ENCODE measurements at regions not wholly inside any gene's neighbourhood (a gene's known extent, or its start where the extent isn't known, plus 50 kb on each side); places are given as distances from the start of the nearest gene placed in this dataset.

DNA sequence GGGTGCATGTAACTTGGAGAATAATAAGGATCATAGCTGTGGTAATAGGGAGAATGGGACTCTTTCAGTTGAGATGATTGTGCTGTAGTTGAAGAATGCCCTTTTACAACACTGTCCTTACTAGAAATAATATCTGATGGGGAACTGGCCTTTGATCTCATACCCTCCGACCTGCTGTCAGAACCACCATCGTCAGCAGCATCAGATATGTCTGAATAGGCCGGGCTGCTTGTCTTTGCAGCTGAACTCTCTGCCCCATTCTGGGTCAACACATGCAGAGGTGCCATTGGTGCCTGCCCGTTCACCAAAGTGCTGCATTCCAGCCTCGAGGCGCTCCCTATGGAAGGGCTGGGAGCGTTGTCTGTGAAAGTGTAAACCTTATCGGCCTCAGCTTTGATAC lies 99.1 kb downstream of the ZNF608 start:
- no peak for DNase-seq (ENCODE audit: low read depth, low spot score)

DNA sequence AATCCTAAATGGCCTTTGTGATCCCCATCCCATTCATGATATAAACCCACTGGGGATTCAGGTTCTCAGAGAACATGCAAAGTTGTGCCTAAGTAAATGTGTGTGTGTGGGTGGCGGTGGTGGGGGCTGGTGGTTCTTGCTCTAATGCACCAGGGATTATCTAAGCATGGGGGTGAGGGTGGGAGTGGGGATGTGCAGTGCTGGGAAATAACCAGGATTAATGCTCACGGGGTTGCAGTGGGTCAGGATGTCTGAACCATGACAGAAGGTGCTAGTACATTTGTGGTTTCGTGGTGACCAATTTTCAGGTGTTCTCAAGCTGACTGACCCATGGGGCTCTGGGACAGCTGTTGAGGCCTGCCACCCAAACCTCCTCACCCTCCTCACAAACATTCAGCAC lies 101.0 kb downstream of the ZNF608 start:
- DNase-seq (ENCODE audit: low read depth, low spot score) = no peak

DNA sequence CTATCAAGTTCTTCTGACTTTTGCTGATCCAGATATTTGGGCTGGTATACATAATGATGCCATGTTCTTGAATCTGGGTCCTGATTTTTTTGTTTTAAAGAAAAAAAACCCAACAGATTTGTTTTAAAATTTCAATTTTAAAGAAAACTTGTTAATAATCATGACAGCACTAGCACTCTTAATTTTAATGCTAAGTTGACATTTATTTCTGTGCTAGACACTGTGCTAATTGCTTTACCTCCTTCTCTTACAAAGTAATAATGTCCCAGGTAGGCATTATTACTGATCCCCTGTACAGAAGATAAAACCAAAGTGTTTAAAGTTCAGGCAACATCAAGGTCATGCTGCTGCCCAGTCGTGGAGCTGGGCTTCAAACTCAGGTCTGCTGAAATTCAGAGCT lies 101.9 kb downstream of the ZNF608 start:
- no peak for DNase-seq (ENCODE audit: low read depth, low spot score)

DNA sequence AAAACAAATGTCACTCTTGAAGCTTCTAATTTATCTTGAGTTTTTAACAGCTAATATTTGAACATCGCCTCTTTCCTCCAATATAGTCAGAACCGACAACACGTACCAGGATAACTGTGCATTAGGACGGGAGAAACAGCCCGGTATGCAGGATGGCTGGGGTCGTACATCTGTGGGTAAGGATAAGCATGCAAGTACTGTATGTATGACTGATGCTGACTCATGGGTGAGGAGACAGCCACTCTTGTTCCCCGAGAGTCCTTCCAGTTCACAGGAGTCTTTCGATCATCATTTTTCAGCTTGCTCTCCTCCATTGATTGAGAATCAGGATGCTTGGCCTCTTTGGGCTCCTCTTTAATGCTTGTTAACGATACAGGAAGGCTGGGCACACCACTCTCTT lies 102.3 kb downstream of the ZNF608 start:
- no peak for DNase-seq (ENCODE audit: low read depth, low spot score)

DNA sequence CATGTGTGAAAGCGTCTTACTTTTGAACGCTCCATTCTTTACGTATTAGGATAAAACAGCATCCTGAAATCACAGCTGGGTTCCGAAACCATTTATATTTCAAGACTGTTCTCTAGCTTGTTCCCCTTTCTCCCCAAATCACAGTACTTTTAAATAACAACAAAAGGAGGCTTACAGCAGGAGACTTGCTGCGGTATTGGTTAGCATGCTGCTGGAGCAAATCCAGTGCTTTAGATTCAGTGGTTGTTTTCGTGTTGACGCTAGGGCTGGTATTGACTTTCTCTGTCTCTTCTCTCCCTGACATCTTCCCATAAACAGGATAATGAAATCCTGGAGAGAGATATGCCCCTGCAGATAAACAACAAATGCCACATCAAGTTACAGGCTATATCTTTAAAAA lies 103.1 kb downstream of the ZNF608 start:
- no peak for DNase-seq (ENCODE audit: low read depth, low spot score)

DNA sequence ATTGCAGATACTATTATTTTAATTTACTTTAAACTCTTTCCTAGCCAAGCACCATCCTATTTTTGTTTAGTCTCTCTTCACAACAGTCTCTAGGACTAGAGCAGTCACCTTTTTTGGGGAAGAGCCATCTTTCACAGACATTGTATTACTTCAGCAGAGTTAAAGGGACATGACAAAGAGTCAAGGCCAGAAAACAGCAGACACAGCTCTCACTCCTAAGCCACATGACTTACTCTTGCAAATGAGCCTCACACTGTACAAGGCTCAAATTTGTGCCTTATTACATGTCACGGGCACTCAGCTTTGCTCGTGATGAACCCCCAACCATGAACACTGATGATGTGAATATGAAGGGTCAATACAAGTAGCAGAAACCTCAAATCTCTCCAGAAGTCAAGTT lies 104.3 kb downstream of the ZNF608 start:
- no peak for DNase-seq (ENCODE audit: low read depth, low spot score)

DNA sequence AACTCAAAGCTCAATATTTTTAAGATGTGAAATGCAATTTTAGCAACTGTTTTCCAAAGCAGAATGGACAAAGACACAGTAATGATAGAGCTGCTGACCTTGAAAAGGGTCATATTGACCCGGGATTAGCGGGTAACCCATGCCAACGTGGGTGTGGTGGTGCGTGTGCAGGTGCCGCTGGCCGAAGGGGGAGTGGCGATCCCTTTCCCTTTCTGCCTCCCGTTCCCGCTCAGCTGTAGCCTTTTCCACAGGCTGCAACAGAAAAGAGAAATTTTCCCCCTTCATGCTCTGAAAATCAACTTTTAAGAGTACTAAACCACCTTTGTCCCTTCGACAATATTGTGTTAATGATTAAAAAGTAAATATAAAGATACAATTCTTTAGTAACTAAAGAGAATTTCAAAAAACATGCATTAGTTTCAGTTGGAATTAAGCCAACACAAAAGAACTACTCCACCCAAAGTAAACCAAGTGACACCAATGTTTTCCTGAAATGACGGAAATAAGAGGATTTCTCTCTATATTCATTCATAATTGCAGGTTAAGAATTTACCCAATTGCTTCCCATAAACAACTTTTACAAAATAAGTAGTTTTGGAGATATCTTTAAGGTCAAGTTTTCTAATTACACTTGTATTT lies 105.2 kb downstream of the ZNF608 start:
- DNase-seq (ENCODE audit: low read depth, low spot score) = no peak

DNA sequence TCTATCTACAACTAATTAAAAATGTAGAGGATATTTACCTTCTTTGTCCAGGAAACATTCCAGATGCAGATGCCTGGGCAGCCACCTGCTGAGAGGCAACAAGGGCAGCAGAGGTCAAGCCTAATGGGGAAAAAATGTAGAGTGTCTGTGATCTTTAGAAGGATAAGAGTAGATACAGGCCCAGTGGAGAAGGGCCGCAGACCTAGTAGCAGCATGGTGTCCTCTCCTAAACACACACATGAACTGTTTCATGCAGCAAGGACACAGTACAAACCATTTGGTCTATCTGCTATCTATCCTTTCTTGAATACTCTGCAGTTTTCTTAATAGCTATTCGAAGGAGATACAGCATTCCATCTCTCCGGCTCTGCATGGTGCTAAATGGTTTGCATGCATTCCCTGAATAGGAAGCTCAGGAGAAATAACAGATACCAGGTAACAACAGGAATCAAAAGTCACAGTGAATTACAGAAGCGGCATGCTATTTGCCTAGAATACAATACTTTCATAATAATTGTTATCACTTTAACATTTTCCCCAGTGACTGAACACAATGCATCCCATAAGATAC lies 107.3 kb downstream of the ZNF608 start:
- DNase-seq (ENCODE audit: low read depth, low spot score) = no peak

DNA sequence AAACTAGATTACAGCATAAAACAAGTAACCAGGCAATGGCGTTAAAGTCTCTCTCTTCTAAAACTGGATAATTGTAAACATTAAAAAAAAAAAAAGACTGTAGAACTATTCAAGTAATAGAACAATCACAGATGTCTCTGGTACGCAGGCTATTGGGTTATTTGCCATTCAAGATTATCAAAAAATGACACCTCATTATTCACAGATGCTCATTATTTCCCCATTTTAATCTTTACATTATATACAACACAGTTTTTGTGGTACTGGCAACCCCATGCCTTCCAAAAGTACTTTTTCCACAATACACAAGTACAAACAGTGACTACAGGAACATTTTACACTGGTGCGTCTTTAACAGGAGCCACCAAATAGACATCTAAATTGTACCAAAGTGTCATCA lies 109.4 kb downstream of the ZNF608 start:
- DNase-seq (ENCODE audit: low read depth, low spot score) = no peak

DNA sequence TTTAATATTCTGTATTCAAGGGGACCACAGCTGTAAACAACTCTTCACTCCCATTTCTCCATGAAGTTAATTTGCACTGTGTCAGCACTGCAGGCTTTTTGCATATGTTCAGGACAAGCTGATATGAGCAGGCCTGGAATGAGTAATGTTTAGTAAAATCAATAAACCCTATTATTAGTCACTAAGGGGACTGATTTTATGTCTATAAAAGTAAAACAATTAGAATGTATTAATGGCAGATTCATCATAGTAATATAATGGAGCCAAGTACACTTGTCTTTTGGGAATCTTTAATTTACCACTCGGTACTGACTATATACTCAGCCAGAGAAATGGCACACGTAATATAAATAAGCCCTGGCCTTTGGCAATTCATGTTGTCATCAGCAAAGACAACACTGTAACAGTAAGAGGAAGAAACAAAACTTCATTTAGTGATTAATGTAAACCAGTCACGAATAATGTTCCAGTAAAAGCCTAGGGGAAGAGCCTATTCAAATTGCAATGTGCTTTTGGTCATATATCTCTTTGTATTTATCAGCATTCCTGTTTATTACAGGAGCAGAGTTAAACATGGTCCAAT lies 111.6 kb downstream of the ZNF608 start:
- no peak for DNase-seq (ENCODE audit: low read depth, low spot score)

DNA sequence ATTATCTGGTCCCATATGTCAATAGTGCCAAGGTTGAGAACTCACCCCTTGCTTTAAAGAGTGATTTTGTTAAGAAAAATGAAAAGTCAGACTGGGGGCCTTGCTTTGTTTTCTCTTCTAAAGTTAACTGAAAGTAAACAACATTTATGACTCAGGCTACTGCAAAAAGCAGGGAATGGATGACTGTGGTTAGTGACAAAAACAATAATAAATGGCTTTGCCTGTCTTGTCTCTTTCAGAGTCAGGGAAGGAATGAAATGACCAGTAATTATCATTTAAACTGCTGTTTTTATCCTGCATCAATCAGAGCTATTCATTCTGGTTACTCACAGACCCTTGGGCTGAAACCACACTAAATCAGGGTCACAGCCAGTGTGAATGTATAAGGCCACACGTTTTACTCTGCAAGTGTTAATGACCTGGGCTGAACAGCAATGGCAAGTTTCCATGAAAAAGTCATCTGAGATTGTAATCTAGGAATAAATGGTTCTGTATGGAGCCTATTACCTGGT lies 112.2 kb downstream of the ZNF608 start:
- DNase-seq (ENCODE audit: low read depth, low spot score) = no peak

DNA sequence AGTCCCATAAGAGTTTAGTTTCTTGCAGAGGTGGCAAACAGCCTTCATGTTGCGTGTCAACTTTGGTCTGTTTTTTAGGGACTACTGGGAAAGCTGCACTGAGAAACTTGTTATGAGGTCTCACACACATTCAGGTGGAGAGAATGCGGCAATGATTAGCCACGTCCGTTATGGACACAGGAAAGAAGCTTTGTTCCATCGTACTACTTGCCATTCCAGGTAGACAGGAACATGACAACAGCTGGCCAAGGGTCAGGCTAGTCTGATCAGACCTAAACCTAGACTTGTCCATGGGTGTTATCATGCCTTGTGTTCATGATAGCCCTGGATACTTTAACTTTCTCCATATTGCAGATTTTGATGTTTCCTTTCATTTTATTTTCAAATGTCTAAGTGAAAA lies 113.2 kb downstream of the ZNF608 start:
- no peak for DNase-seq (ENCODE audit: low read depth, low spot score)

DNA sequence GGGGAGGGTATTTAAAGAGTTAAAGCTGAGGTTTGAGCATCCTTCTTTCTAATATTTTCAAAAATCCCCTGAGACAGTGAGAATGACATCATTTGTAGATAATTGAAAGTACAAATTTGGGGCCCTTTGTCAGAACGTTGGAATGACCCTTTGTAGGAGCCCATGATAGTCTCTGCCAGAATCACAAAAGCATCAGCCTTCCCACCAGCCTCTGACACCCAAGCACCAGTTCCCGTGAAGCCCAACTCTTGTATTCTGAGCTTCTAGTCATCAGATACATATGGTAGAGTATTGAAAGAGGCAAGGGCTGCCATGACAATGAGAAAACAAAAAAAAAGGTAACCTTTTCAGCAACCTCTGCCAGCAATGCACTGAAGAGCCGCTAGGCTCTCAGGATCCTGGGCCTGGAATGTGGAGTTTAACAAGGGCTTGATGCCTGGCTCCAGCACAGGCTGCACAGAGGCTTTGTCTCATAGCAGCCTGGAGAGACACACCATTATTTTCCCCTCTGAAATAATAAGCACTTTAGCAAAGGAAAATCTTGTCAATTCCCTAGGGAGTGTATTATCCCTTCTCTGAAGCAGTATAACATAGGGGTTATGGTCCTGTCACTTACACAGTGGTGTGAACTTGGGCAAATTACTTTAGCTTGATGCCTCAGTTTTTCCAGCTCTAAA lies 114.4 kb downstream of the ZNF608 start:
- no peak for DNase-seq (ENCODE audit: low read depth, low spot score)

DNA sequence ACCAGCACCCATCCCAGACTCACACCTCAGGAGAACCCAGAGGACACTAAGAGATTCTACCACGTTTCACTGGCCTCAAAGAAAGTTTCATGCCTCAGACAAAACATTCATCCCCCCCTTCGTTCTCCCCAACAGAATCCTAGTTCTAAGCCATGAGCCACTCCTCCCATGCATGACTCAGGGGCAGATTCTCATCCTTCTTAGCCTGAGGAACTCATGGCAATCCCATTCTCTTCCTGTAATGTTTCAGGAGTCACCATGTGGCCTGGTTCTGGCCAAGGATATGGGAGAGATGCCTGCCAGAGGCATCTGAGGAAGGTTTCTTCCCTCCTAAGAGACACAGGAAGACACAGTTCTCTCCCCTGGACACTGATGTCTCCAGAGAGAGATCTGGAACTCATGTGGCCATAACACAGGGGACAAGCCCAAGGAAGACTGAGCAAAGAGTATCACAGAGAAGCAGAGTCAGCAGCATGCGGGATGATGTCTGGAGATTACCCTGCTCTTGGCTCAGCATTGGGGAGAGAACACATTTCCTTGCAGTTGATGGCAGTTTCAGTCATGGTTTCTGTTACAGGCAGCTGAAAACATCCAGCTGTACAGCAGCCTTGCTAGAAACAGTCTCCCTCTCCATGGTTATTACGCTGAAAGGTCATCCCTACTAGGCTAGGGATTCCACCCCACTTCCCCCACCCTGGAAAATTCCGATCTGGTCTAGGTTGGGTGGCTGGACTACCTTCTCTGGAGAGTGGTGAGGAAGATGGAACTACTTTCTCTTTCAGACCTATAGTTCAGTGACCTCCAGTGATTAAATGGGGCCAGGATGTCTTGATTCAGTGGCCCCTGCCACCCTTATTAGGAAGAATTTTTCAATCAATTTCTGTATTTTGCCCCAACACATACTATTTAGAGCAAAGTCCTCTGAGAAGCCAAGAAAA lies 115.4 kb downstream of the ZNF608 start:
- DNase-seq (ENCODE audit: low read depth, low spot score) = no peak

DNA sequence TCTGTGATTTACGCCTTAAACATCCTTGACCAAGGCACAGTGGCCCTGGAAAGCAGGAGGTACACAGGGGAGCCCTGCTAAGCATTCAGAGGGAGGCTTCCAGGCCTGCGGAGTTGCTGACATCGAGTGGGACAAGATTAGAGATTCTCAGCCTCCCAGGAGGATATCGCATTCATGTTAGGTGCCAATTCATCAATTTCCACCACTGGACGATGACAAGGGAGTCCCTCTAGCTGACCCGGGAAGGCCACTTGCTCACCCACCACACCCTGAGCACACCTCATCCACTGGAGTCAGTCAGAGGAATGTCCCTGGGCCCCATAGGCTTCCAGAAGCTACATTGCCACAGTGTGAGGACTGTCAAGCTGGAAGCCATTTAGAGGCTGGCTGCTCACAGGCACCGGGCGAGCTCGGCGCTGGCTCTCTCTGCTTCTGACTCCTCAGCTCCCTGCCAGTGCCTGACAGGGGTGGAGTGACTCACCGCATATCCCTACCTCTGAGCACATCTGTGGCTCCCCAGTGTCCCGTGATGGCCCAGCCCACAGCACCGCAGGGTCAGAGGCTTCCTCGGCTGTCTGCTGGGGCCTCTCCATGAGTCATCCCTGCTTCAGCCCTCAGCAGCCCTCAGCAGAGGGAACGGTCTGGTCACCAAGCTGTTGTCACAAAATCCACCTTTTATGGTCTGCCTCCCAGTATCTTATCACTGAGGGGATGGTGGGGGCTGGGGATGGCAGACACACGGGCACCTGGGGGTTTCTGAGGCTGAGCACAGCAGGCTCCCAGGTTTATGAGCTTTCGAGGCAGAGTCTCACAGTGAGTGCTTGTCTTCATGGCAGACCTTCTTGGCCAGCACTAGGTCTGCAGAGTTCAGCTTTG lies 117.5 kb downstream of the ZNF608 start:
- DNase-seq (ENCODE audit: low read depth, low spot score) = no peak

DNA sequence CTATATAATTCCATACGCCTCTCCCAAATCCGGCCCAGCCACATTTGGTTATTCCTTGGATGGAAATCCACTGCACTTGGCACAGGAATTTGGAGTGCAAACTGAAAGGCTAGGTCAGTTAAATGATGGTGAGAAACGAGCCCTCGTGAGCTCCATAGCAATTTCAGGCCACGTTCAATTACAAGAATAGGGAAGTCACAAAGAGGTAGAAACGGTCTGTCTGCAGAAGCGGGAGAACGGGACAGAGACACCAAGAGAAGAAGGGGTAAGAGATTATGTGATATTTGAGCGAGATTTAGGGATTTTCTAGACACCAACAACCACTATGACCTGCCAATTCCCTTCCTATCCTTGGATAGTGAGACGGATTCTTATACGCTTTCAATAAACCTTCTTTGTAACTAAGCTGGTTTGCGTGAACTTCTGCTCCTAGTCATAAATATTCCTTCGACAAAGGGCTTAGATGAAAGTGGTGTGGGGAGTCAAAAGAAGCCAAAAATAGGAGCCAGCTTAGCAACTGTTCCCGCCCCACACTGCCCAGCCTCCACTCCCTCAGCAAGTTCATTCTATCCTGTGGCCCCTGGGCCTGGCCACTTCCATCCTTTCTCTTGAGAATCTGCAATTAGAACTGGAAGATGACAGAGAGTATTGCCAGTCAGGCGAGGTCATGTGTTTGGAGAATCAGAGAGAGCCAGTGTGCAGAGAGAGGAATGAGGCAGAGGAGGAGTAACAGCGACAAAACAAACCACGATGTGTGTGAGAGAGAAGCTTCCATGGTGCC lies 118.4 kb downstream of the ZNF608 start:
- DNase-seq (ENCODE audit: low read depth, low spot score) = no peak

DNA sequence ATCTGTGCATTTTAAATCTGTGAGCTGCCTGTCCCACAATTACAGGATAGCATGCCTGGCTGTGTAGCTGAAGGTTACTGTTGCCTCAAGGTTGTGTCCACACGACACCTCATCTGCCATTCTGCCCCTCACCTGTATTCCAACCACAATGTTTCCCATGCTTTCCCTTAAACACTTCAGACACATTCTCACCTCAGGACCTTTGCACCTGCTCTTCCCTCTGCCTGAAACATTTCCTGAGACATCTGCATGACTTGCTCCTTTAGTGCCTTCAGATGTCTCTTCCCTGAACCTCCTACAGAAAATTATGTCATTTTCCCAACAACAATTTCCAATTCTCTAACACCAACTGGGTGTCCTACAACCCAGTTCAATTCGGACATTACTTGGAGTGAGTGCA lies 120.4 kb downstream of the ZNF608 start:
- no peak for DNase-seq (ENCODE audit: low read depth, low spot score)

DNA sequence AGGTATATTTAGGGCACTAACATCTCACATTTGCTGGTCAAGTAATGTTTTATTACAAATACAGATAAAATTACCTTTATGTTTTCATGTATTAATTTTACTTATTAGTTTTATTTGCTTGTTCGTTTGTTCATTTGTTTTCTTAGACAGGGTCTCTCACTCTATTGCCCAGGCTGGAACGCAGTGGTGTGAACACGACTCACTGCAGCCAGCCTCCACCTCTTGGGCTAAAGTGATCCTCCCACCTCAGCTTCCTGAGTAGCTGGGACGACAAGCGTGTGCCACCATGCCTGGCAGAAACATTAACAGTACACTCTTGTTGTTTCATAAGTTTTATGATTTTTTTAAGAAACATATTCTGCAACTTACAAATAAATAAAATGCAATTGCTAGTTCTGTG lies 123.2 kb downstream of the ZNF608 start:
- DNase-seq (ENCODE audit: low read depth, low spot score) = no peak

DNA sequence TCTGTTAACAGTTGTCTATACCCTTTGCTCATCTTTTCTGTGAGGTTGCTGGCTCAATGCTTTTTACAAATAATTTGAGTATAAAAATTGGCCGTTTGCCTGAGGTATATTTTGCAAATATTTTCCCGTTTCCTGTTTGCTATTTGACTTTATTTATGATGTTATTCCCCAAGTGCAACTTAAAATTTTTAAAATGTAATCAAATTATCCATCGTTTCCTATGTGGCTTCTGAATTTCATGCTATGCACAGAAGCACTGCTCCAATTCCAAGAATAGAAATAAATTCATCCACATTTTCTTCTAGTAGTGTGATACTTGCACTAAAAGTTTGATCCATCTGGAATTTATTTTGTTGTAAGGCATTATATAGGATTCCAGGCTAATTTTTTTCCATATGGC lies 123.6 kb downstream of the ZNF608 start:
- DNase-seq (ENCODE audit: low read depth, low spot score) = no peak

DNA sequence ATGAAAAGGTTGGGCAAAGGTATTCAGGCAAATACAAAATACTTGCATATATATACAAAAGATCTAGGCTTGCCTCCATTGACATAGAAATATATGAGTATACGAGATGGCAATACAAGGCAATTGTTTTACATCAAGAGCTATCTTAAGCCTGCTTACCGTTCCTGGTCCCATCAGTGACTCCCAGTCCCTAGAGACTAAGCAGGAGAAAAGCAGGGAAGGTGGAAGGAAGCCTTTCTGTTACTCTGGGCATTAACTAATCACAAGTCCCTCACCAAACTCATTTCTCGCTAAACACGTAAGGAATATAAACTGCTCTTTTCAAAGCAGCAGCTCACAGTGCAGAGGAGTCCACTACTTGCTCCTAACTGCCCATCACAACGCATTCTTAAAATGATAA lies 125.2 kb downstream of the ZNF608 start:
- DNase-seq (ENCODE audit: low read depth, low spot score) = no peak
